ENCODE measurements at regions not wholly inside any gene's neighbourhood (a gene's known extent, or its start where the extent isn't known, plus 50 kb on each side); places are given as distances from the start of the nearest gene placed in this dataset.

GRCh38 chr10:62638062-62638477 lies 166.4 kb upstream of the ADO start:
- Histone ChIP-seq H3K79me2 (ENCODE audit: control insufficient read depth, insufficient read depth, low read length) (no peaks in the 10 kb centered on the region), H3K36me3 (ENCODE audit: control insufficient read depth in 2 of 2, extremely low read depth in 1 of 2, insufficient read depth in 2 of 2, low read length in 2 of 2) (no peaks in the 10 kb centered on the region), H3K9me1 (ENCODE audit: control insufficient read depth, extremely low read depth, insufficient read depth, low read length) (no peaks in the 10 kb centered on the region), H3K9me3 (ENCODE audit: control insufficient read depth, low read depth, low read length) (no peaks in the 10 kb centered on the region), H3K27me3 (ENCODE audit: control insufficient read depth, extremely low read depth, insufficient read depth, low read length) (no peaks in the 10 kb centered on the region), H3K4me3 (ENCODE audit: control insufficient read depth in 2 of 3, extremely low read depth in 1 of 3, insufficient read depth in 2 of 3, low read depth in 1 of 3, low read length in 3 of 3) (no peak overlapping the region), H4K20me1 (ENCODE audit: control insufficient read depth, extremely low read depth, insufficient read depth, low read length) (no peaks in the 10 kb centered on the region), H3K27ac (ENCODE audit: control insufficient read depth, insufficient read depth, low read length) (peak overlapping the region; percentile 61), H3K4me1 (ENCODE audit: control insufficient read depth, extremely low read depth, insufficient read depth, low read length) (peaks cover 12% of the 10 kb centered on the region), H3K9ac (ENCODE audit: control insufficient read depth, extremely low read depth, insufficient read depth, low read length) (no peak overlapping the region), H3K4me2 (ENCODE audit: control insufficient read depth, extremely low read depth, insufficient read depth, low read depth, low read length) (peak overlapping the region; percentile 62), H2AFZ (ENCODE audit: control insufficient read depth, low read length) (no peak overlapping the region)
- dilution Hi-C loops (cut with MboI; ENCODE audit: extremely low pct_ligation_motif_present, low sequenced_read_pairs): no loop called here
- TF ChIP-seq CTCF (optimal IDR thresholded peaks at IDR 0.05 in 1 of 3, IDR thresholded peaks at IDR 0.05 in 1 of 3, conservative IDR thresholded peaks at IDR 0.05 in 1 of 3; ENCODE audit: extremely low read depth in 1 of 3, insufficient read depth in 2 of 3, low read length in 3 of 3): no peak
- no peak for TF ChIP-seq EZH2 (IDR thresholded peaks at IDR 0.05; ENCODE audit: low read length)
- no peak for DNase-seq (ENCODE audit: low read depth, low spot score)
- FAIRE-seq: no peak

- Histone ChIP-seq H3K4me1 (ENCODE audit: control insufficient read depth, extremely low read depth, insufficient read depth, low read length) (peaks cover 12% of the 10 kb centered on the region), H3K4me2 (ENCODE audit: control insufficient read depth, extremely low read depth, insufficient read depth, low read depth, low read length) (no peak overlapping the region), H3K27ac (ENCODE audit: control insufficient read depth, insufficient read depth, low read length) (no peak overlapping the region), H3K4me3 (ENCODE audit: control insufficient read depth in 2 of 3, extremely low read depth in 1 of 3, insufficient read depth in 2 of 3, low read depth in 1 of 3, low read length in 3 of 3) (no peak overlapping the region), H3K79me2 (ENCODE audit: control insufficient read depth, insufficient read depth, low read length) (no peaks in the 10 kb centered on the region), H3K36me3 (ENCODE audit: control insufficient read depth in 2 of 2, extremely low read depth in 1 of 2, insufficient read depth in 2 of 2, low read length in 2 of 2) (no peaks in the 10 kb centered on the region), H3K9me3 (ENCODE audit: control insufficient read depth, low read depth, low read length) (no peaks in the 10 kb centered on the region), H4K20me1 (ENCODE audit: control insufficient read depth, extremely low read depth, insufficient read depth, low read length) (no peaks in the 10 kb centered on the region), H3K9ac (ENCODE audit: control insufficient read depth, extremely low read depth, insufficient read depth, low read length) (no peak overlapping the region), H3K9me1 (ENCODE audit: control insufficient read depth, extremely low read depth, insufficient read depth, low read length) (no peaks in the 10 kb centered on the region), H3K27me3 (ENCODE audit: control insufficient read depth, extremely low read depth, insufficient read depth, low read length) (no peaks in the 10 kb centered on the region), H2AFZ (ENCODE audit: control insufficient read depth, low read length) (no peak overlapping the region)
- FAIRE-seq (no peak), DNase-seq (ENCODE audit: low read depth, low spot score) (no peak)
- dilution Hi-C loops (cut with MboI; ENCODE audit: extremely low pct_ligation_motif_present, low sequenced_read_pairs): no loop called here
- TF ChIP-seq EZH2 (IDR thresholded peaks at IDR 0.05; ENCODE audit: low read length) (no peak), CTCF (optimal IDR thresholded peaks at IDR 0.05 in 1 of 3, IDR thresholded peaks at IDR 0.05 in 1 of 3, conservative IDR thresholded peaks at IDR 0.05 in 1 of 3; ENCODE audit: extremely low read depth in 1 of 3, insufficient read depth in 2 of 3, low read length in 3 of 3) (no peak)
Measured at GRCh38 chr10:62639144-62639543, 165.4 kb upstream of the ADO start.
